ENCODE measurements at regions not wholly inside any gene's neighbourhood (a gene's known extent, or its start where the extent isn't known, plus 50 kb on each side); places are given as distances from the start of the nearest gene placed in this dataset.

- no peak for DNase-seq (ENCODE audit: low read depth in 1 of 2, low spot score in 1 of 2)
- H3K27me3 ChIP-seq (ENCODE audit: insufficient read depth, poor library complexity, severe bottlenecking): no peaks in the 10 kb centered on the region
- no peak for TF ChIP-seq GABPA (IDR thresholded peaks at IDR 0.05; ENCODE audit: low read depth)
- TF ChIP-seq POLR2AphosphoS5 (IDR thresholded peaks at IDR 0.05; ENCODE audit: low read depth): no peak
- no peak for TF ChIP-seq CTCF (IDR thresholded peaks at IDR 0.05; ENCODE audit: insufficient read depth, low read length)
- TF ChIP-seq REST (IDR thresholded peaks at IDR 0.05; ENCODE audit: insufficient replicate concordance, low read depth): no peak
- no peak for TF ChIP-seq SPI1 (IDR thresholded peaks at IDR 0.05; ENCODE audit: borderline replicate concordance, low read depth)
- no peak overlapping the region for H3K27ac ChIP-seq (replicated peaks)
- no peak overlapping the region for H3K4me3 ChIP-seq (replicated peaks; ENCODE audit: insufficient read depth, low read length)
These were observed 801.3 kb downstream of the PCDH18 start for GRCh38 chr4:136731025-136731424.

- Histone ChIP-seq H3K27me3 (ENCODE audit: insufficient read depth, poor library complexity, severe bottlenecking) (no peaks in the 10 kb centered on the region), H3K4me3 (replicated peaks; ENCODE audit: insufficient read depth, low read length) (no peak overlapping the region), H3K27ac (replicated peaks) (no peak overlapping the region)
- TF ChIP-seq CTCF (IDR thresholded peaks at IDR 0.05; ENCODE audit: insufficient read depth, low read length) (no peak), SPI1 (IDR thresholded peaks at IDR 0.05; ENCODE audit: borderline replicate concordance, low read depth) (no peak)
- DNase-seq (ENCODE audit: low read depth in 1 of 2, low spot score in 1 of 2): no peak
These were observed 806.8 kb downstream of the PCDH18 start for GRCh38 chr4:136725286-136726081.

- TF ChIP-seq GABPA (IDR thresholded peaks at IDR 0.05; ENCODE audit: low read depth) (no peak), SPI1 (IDR thresholded peaks at IDR 0.05; ENCODE audit: borderline replicate concordance, low read depth) (no peak), CTCF (IDR thresholded peaks at IDR 0.05; ENCODE audit: insufficient read depth, low read length) (no peak), POLR2AphosphoS5 (IDR thresholded peaks at IDR 0.05; ENCODE audit: low read depth) (no peak), REST (IDR thresholded peaks at IDR 0.05; ENCODE audit: insufficient replicate concordance, low read depth) (no peak)
- Histone ChIP-seq H3K27ac (replicated peaks) (no peak overlapping the region), H3K4me3 (replicated peaks; ENCODE audit: insufficient read depth, low read length) (no peak overlapping the region), H3K27me3 (ENCODE audit: insufficient read depth, poor library complexity, severe bottlenecking) (no peaks in the 10 kb centered on the region)
- DNase-seq (ENCODE audit: low read depth in 1 of 2, low spot score in 1 of 2): no peak
These were observed 819.2 kb downstream of the PCDH18 start for GRCh38 chr4:136713140-136713539.

- TF ChIP-seq GABPA (IDR thresholded peaks at IDR 0.05; ENCODE audit: low read depth): no peak
- no peak for TF ChIP-seq REST (IDR thresholded peaks at IDR 0.05; ENCODE audit: insufficient replicate concordance, low read depth)
- no peak for TF ChIP-seq POLR2AphosphoS5 (IDR thresholded peaks at IDR 0.05; ENCODE audit: low read depth)
- TF ChIP-seq SPI1 (IDR thresholded peaks at IDR 0.05; ENCODE audit: borderline replicate concordance, low read depth): no peak
- no peak for TF ChIP-seq CTCF (IDR thresholded peaks at IDR 0.05; ENCODE audit: insufficient read depth, low read length)
- Histone ChIP-seq H3K4me3 (replicated peaks; ENCODE audit: insufficient read depth, low read length) (no peak overlapping the region), H3K27me3 (ENCODE audit: insufficient read depth, poor library complexity, severe bottlenecking) (no peaks in the 10 kb centered on the region), H3K27ac (replicated peaks) (no peak overlapping the region)
- no peak for DNase-seq (ENCODE audit: low read depth in 1 of 2, low spot score in 1 of 2)
These were observed 822.4 kb downstream of the PCDH18 start for GRCh38 chr4:136709897-136710296.

Measured in HL-60 (cell line).